ENCODE measurements at regions not wholly inside any gene's neighbourhood (a gene's known extent, or its start where the extent isn't known, plus 50 kb on each side); places are given as distances from the start of the nearest gene placed in this dataset.

DNA sequence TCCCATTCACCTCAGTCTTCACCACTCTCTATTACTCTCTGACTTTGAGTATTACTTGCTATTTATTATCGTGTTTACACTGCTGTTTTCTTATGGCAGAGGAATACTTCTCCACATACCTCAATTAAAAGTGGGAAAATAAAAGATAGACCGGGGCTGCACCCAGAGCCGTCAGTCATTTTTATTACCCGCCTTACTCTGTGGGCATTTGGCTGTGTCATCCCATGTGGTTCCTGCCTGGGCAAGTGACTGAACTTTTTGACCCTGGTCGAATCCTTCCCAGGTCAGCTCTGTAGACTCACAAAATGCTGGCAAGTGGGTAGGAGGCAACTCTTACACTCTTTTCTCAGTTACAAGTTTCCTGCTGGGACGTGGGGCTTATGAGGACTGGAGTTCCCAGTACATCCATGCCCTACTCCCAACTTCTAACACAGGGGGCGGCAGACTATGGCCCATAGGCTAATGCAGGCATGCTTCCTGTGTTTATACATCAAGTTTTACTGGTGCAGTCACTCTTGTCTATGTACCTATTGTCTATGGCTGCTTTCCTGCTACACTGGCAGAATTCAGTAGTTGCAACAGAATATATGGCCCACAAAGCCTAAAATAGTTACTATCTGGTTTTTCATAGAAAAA, 69.5 kb upstream of the KCND3 start:
- no peak overlapping the region for H3K4me2 ChIP-seq (ENCODE audit: low read depth, low read length)
- no peaks in the 10 kb centered on the region for H3K9me3 ChIP-seq (ENCODE audit: control insufficient read depth, insufficient read depth, low read length)
- intact Hi-C loops (cut with micrococcal nuclease) (no loop called here), dilution Hi-C loops (cut with HindIII; ENCODE audit: low sequenced_read_pairs, unreplicated experiment) (no loop called here), in situ Hi-C loops (cut with MboI; ENCODE audit: low sequenced_read_pairs) (no loop called here)
- no peak overlapping the region for H4K8ac ChIP-seq (ENCODE audit: low read depth in 2 of 2, low read length in 2 of 2)
- H2AK9ac ChIP-seq (replicated peaks; ENCODE audit: low read depth, low read length, poor library complexity): no peak overlapping the region
- no peaks in the 10 kb centered on the region for H3K4me1 ChIP-seq (ENCODE audit: control insufficient read depth, insufficient read depth, low read length)
- no peak overlapping the region for H3K27ac ChIP-seq (ENCODE audit: insufficient read depth, low read length)
- no peaks in the 10 kb centered on the region for H3K9me1 ChIP-seq (ENCODE audit: insufficient read depth, low read length)
- H3K14ac ChIP-seq (replicated peaks; ENCODE audit: low read depth, low read length): no peak overlapping the region
- no peak overlapping the region for H2BK15ac ChIP-seq (ENCODE audit: low read depth, low read length)
- DNase-seq (no peak), ATAC-seq (ENCODE audit: low read depth) (no peak)
- no peak overlapping the region for H2BK5ac ChIP-seq (ENCODE audit: low read depth, low read length, poor library complexity, severe bottlenecking)
- no TSS peak for BruUV-seq (replicated peaks)
- no peaks in the 10 kb centered on the region for H3K27me3 ChIP-seq (ENCODE audit: control insufficient read depth, insufficient read depth, low read length)
- no peaks in the 10 kb centered on the region for H3K79me1 ChIP-seq (ENCODE audit: low read depth in 1 of 2, low read length in 2 of 2)
- no peak overlapping the region for H3K56ac ChIP-seq (ENCODE audit: extremely low read depth, insufficient read depth, low read length)
- H4K5ac ChIP-seq (ENCODE audit: low read depth, low read length): no peak overlapping the region
- POLR2A ChIA-PET (ENCODE audit: unreplicated experiment): no interaction called here
- no peaks in the 10 kb centered on the region for H3K36me3 ChIP-seq (ENCODE audit: control insufficient read depth, insufficient read depth, low read length)
- H3K9ac ChIP-seq (ENCODE audit: low read depth, low read length): no peak overlapping the region
- CTCF ChIA-PET: no interaction called here
- H4K20me1 ChIP-seq (ENCODE audit: insufficient read depth, low read length): no peaks in the 10 kb centered on the region
- TF ChIP-seq NFE2L2 (IDR thresholded peaks at IDR 0.05; ENCODE audit: low read depth, low read length) (no peak), RFX5 (IDR thresholded peaks at IDR 0.05; ENCODE audit: low read depth, low read length) (no peak), RCOR1 (IDR thresholded peaks at IDR 0.05; ENCODE audit: insufficient replicate concordance, low read length) (no peak), ELK1 (IDR thresholded peaks at IDR 0.05; ENCODE audit: borderline replicate concordance, low read depth, low read length) (no peak), USF2 (IDR thresholded peaks at IDR 0.05; ENCODE audit: low read depth, low read length) (no peak), MXI1 (IDR thresholded peaks at IDR 0.05; ENCODE audit: borderline replicate concordance, low read depth, low read length) (no peak), CHD1 (IDR thresholded peaks at IDR 0.05; ENCODE audit: low read depth, low read length) (no peak), MAZ (IDR thresholded peaks at IDR 0.05; ENCODE audit: borderline replicate concordance, low read depth, low read length) (no peak), CEBPB (IDR thresholded peaks at IDR 0.05; ENCODE audit: low read depth, low read length) (no peak), MAFK (IDR thresholded peaks at IDR 0.05; ENCODE audit: low read depth, low read length) (no peak), FOS (IDR thresholded peaks at IDR 0.05; ENCODE audit: low read depth, low read length) (no peak), SMC3 (IDR thresholded peaks at IDR 0.05; ENCODE audit: low read depth, low read length) (no peak), RAD21 (IDR thresholded peaks at IDR 0.05; ENCODE audit: low read length) (no peak)
- H3K4ac ChIP-seq (ENCODE audit: low read depth, low read length): no peak overlapping the region
- no peak overlapping the region for H4K91ac ChIP-seq (ENCODE audit: insufficient read depth, low read depth, low read length)
- H3K4me3 ChIP-seq (ENCODE audit: insufficient read depth, low read depth, low read length): no peak overlapping the region
- H2BK20ac ChIP-seq (ENCODE audit: low read depth, low read length): no peak overlapping the region
- H2AK5ac ChIP-seq (ENCODE audit: low read depth, low read length): no peak overlapping the region
- no peak overlapping the region for H2BK120ac ChIP-seq (ENCODE audit: low read depth, low read length)
- no peak overlapping the region for H3K18ac ChIP-seq (ENCODE audit: low read depth, low read length)
- no peak overlapping the region for H2AFZ ChIP-seq (replicated peaks; ENCODE audit: low read length, poor library complexity)
- H3K23ac ChIP-seq (ENCODE audit: low read depth, low read length): no peak overlapping the region
- 0% methylated on average over 1 of the region's 7 CpGs; no CpG with 5 or more reads in 1 of the 2 experiments for WGBS, 2 experiments (ENCODE audit: extremely low coverage in 2 of 2, insufficient read length in 1 of 2)
